Activated T-cell treated with anti-CD3 and anti-CD28 coated beads, Interleukin-2, amount 50 U/mL, for 24 hours (primary cell): ENCODE measurements at regions not wholly inside any gene's neighbourhood (a gene's known extent, or its start where the extent isn't known, plus 50 kb on each side); places are given as distances from the start of the nearest gene placed in this dataset.

Experiments
- DNase-seq: peaks from one replicate; pipeline ENCODE4 v3.0.0-alpha.2; 2020
- H3K27ac Mint-ChIP-seq: 2 replicates; pipeline ENCODE4 v1.8.0; 2020; ENCODE audit warnings: mild to moderate bottlenecking, mixed read lengths
- H3K27me3 Mint-ChIP-seq: 2 replicates; pipeline ENCODE4 v1.8.0; 2020; ENCODE audit warnings: mixed read lengths
- H3K36me3 Mint-ChIP-seq: 2 replicates; pipeline ENCODE4 v1.8.0; 2020; ENCODE audit warnings: low read depth, mixed read lengths
- H3K4me1 Mint-ChIP-seq: 2 replicates; pipeline ENCODE4 v1.8.0; 2020; ENCODE audit warnings: low read depth, mixed read lengths
- H3K4me3 Mint-ChIP-seq: 2 replicates; pipeline ENCODE4 v1.8.0; 2020; ENCODE audit warnings: mild to moderate bottlenecking, moderate library complexity, mixed read lengths
- H3K9me3 Mint-ChIP-seq: 2 replicates; pipeline ENCODE4 v1.8.0; 2020; ENCODE audit warnings: mixed read lengths

DNA sequence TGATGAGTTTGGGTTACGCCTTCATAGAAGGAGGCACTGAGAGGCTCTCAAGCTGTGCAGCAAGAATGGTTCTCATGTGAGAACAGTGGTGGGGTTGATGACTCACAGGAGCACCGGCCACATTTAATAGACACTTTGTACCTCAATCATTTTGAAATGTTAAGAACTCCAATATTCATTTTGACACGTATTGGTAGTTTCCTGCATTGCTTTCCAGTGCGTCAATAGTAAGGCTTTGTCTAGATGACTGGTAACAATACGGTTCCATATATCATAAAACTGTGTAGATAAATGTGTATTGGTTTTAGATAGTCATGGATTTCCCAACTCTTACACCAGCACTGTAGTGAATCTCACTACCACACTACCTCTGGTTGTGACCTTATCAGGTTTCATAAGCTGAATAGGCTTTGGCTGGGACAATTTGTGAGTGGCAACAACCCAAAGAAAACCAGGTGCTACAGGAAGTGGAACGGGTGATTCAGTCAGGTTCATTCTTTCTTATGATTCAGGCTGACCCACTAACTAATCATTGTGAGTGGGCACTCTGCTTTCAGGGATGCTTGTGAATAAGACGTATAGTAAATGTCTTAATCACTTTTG is 362.6 kb downstream of the KLF5 start:
- H3K27ac Mint-ChIP-seq: peak overlapping the region; percentile 40
- no peaks in the 10 kb centered on the region for H3K9me3 Mint-ChIP-seq
- no peak overlapping the region for H3K4me3 Mint-ChIP-seq
- peaks cover 20% of the 10 kb centered on the region for H3K4me1 Mint-ChIP-seq
- H3K36me3 Mint-ChIP-seq: no peaks in the 10 kb centered on the region
- no peaks in the 10 kb centered on the region for H3K27me3 Mint-ChIP-seq
- DNase-seq: no peak

GRCh38 chr13:73419186-73419585 is 360.4 kb downstream of the KLF5 start:
- H3K4me1 Mint-ChIP-seq: peaks cover 20% of the 10 kb centered on the region
- DNase-seq: no peak
- H3K9me3 Mint-ChIP-seq: no peaks in the 10 kb centered on the region
- H3K36me3 Mint-ChIP-seq: no peaks in the 10 kb centered on the region
- no peak overlapping the region for H3K4me3 Mint-ChIP-seq
- no peaks in the 10 kb centered on the region for H3K27me3 Mint-ChIP-seq
- H3K27ac Mint-ChIP-seq: no peak overlapping the region

- no peak for DNase-seq
- H3K36me3 Mint-ChIP-seq: no peaks in the 10 kb centered on the region
- no peak overlapping the region for H3K27ac Mint-ChIP-seq
- H3K9me3 Mint-ChIP-seq: no peaks in the 10 kb centered on the region
- peaks cover 15% of the 10 kb centered on the region for H3K4me1 Mint-ChIP-seq
- H3K4me3 Mint-ChIP-seq: no peak overlapping the region
- no peaks in the 10 kb centered on the region for H3K27me3 Mint-ChIP-seq
Measured at GRCh38 chr13:73417012-73417615, 358.3 kb downstream of the KLF5 start.

DNA sequence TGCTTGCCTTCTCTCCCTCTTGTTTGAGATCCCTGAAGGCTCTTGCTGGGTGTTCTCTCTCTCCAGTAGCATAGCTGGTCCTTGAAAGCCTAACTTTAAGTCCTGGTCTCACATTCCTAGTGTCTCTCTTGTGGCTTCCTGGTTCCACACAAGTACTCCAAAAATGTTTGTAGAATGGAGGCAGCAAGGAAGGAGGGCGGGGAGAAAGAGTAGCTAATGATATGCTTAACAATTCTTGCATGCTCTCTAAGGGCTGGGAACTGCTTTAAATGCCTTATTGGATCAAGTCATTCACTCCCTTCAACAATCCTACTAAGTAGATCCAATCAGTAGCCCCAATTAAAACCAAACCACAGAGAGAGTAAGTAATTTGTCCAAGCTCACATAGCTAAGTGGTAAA is 357.3 kb downstream of the KLF5 start:
- H3K27ac Mint-ChIP-seq: no peak overlapping the region
- no peaks in the 10 kb centered on the region for H3K9me3 Mint-ChIP-seq
- no peak overlapping the region for H3K4me3 Mint-ChIP-seq
- no peaks in the 10 kb centered on the region for H3K36me3 Mint-ChIP-seq
- H3K4me1 Mint-ChIP-seq: peaks cover 6% of the 10 kb centered on the region
- no peak for DNase-seq
- H3K27me3 Mint-ChIP-seq: no peaks in the 10 kb centered on the region

- no peak overlapping the region for H3K27ac Mint-ChIP-seq
- H3K36me3 Mint-ChIP-seq: no peaks in the 10 kb centered on the region
- no peak for DNase-seq
Measured at GRCh38 chr13:73413656-73414055, 354.9 kb downstream of the KLF5 start.

GRCh38 chr13:73412933-73413332 is 354.1 kb downstream of the KLF5 start:
- Mint-ChIP-seq H3K36me3 (no peaks in the 10 kb centered on the region), H3K27ac (no peak overlapping the region), H3K27me3 (no peaks in the 10 kb centered on the region), H3K4me3 (no peak overlapping the region), H3K4me1 (peaks cover 2% of the 10 kb centered on the region), H3K9me3 (no peaks in the 10 kb centered on the region)
- no peak for DNase-seq

More at GRCh38 chr13:73413656-73414055, 354.9 kb downstream of the KLF5 start:
- Mint-ChIP-seq H3K9me3 (no peaks in the 10 kb centered on the region), H3K27me3 (no peaks in the 10 kb centered on the region), H3K4me1 (peaks cover 2% of the 10 kb centered on the region), H3K4me3 (no peak overlapping the region)

DNA sequence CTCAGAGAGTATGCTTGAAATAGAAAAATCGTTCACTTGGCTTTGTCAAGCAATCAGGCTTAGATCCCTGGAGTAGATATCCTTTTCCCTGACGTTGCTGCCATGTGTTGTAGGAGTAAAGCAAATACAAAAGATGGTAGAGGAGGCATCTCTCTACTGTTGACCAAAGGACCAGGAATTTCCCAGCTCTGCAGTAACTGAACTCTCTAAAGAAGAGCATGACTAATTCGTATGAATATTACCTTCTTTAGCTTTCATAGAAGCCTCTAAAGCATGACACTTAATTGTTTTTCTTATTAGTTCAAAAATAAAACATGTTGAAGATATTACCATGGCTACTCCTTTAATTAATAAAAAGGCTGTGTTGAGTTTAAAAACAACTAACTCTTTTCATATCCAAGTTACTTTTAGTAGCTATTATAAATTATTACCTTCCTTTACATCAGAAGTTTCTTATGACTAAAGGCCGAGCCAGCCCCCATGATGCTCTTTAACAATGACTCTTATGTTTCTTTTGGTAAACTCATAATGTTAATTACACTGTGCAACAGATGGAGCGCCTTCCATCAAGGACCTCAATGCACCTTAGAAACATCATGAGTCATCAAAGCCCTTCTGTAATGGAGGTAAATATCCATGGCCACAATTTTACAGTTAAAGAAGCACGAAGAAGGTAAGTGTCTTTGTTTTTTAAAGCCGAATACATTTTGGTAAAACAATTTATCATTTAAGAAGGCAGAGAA is 352.4 kb downstream of the KLF5 start:
- no peak overlapping the region for H3K27ac Mint-ChIP-seq
- no peak for DNase-seq
- peaks cover 2% of the 10 kb centered on the region for H3K4me1 Mint-ChIP-seq
- no peaks in the 10 kb centered on the region for H3K36me3 Mint-ChIP-seq
- H3K27me3 Mint-ChIP-seq: no peaks in the 10 kb centered on the region
- H3K4me3 Mint-ChIP-seq: no peak overlapping the region
- no peaks in the 10 kb centered on the region for H3K9me3 Mint-ChIP-seq

GRCh38 chr13:73406454-73406853 is 347.6 kb downstream of the KLF5 start:
- H3K36me3 Mint-ChIP-seq: no peaks in the 10 kb centered on the region
- H3K4me1 Mint-ChIP-seq: no peaks in the 10 kb centered on the region
- no peak overlapping the region for H3K27ac Mint-ChIP-seq
- DNase-seq: no peak
- no peaks in the 10 kb centered on the region for H3K9me3 Mint-ChIP-seq
- H3K4me3 Mint-ChIP-seq: no peak overlapping the region
- no peaks in the 10 kb centered on the region for H3K27me3 Mint-ChIP-seq

- no peak overlapping the region for H3K27ac Mint-ChIP-seq
- no peaks in the 10 kb centered on the region for H3K9me3 Mint-ChIP-seq
- no peaks in the 10 kb centered on the region for H3K27me3 Mint-ChIP-seq
- DNase-seq: no peak
- H3K4me3 Mint-ChIP-seq: no peak overlapping the region
- H3K36me3 Mint-ChIP-seq: no peaks in the 10 kb centered on the region
- H3K4me1 Mint-ChIP-seq: no peaks in the 10 kb centered on the region
Measured at GRCh38 chr13:73404581-73404980, 345.8 kb downstream of the KLF5 start.

GRCh38 chr13:73403355-73404120 is 344.7 kb downstream of the KLF5 start:
- Mint-ChIP-seq H3K9me3 (no peaks in the 10 kb centered on the region), H3K36me3 (no peaks in the 10 kb centered on the region), H3K4me3 (no peak overlapping the region), H3K27me3 (no peaks in the 10 kb centered on the region), H3K27ac (no peak overlapping the region), H3K4me1 (no peaks in the 10 kb centered on the region)
- DNase-seq: no peak

DNA sequence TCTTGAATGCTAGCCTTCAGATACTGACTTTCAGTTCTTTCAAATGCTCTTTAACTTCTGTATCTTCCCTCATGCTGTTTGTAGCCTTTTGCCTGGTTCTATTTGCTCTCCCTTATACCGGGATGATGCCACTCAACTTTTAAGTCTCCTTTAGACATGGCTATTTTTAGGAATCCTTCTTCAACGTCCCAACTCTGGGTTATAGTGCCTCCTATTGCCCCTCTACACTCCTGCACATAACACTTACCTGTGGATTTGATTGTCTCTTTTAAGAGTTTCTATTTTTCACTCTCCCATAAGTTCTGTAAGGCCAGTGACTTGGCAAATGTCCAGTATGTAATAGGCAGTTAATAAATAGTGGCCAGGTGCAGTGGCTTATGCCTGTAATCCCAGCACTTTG is 343.0 kb downstream of the KLF5 start:
- no peak overlapping the region for H3K4me3 Mint-ChIP-seq
- DNase-seq: no peak
- no peaks in the 10 kb centered on the region for H3K27me3 Mint-ChIP-seq
- H3K27ac Mint-ChIP-seq: no peak overlapping the region
- no peaks in the 10 kb centered on the region for H3K4me1 Mint-ChIP-seq
- no peaks in the 10 kb centered on the region for H3K36me3 Mint-ChIP-seq
- no peaks in the 10 kb centered on the region for H3K9me3 Mint-ChIP-seq

- Mint-ChIP-seq H3K4me3 (no peak overlapping the region), H3K27me3 (no peaks in the 10 kb centered on the region), H3K9me3 (no peaks in the 10 kb centered on the region), H3K36me3 (no peaks in the 10 kb centered on the region), H3K4me1 (no peaks in the 10 kb centered on the region), H3K27ac (no peak overlapping the region)
- DNase-seq: no peak
Measured at GRCh38 chr13:73399347-73400216, 340.8 kb downstream of the KLF5 start.

- Mint-ChIP-seq H3K27ac (no peak overlapping the region), H3K9me3 (no peaks in the 10 kb centered on the region), H3K36me3 (no peaks in the 10 kb centered on the region), H3K4me1 (no peaks in the 10 kb centered on the region), H3K4me3 (no peak overlapping the region), H3K27me3 (no peaks in the 10 kb centered on the region)
- DNase-seq: no peak
Measured at GRCh38 chr13:73397496-73398305, 338.9 kb downstream of the KLF5 start.
